ENCODE measurements at regions not wholly inside any gene's neighbourhood (a gene's known extent, or its start where the extent isn't known, plus 50 kb on each side); places are given as distances from the start of the nearest gene placed in this dataset.

DNA sequence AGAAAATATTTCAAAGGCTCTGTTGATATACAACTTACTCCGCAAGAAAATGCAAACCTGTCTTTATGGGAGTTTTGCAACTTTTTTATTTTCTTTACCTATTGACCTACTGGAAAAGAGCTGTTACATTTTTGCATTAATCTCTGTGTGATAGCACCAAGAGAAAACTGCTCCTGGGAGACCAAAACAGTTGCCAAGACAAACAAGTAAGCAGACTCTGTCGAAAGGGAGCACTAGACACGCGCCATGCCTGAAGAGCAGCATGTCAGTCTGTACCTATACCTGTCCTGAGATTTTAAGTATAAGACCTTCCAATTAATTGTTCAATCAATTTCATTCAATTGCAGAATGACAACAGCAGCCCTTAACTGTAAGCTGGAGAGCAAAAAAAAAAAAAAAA is 56.0 kb upstream of the TECRL start:
- no peak for TF ChIP-seq ZBTB7A (IDR thresholded peaks at IDR 0.05; ENCODE audit: low read depth)
- TF ChIP-seq REST (IDR thresholded peaks at IDR 0.05; ENCODE audit: low read depth), result no peak
- no peak for TF ChIP-seq EP300 (IDR thresholded peaks at IDR 0.05; ENCODE audit: borderline replicate concordance)
- no peak for TF ChIP-seq MAX (IDR thresholded peaks at IDR 0.05)
- TF ChIP-seq TAF1 (IDR thresholded peaks at IDR 0.05; ENCODE audit: low read depth), result no peak
- TF ChIP-seq CEBPB (IDR thresholded peaks at IDR 0.05), result no peak
- no peak for TF ChIP-seq TEAD4 (IDR thresholded peaks at IDR 0.05)
- no peak for TF ChIP-seq FOXM1 (IDR thresholded peaks at IDR 0.05; ENCODE audit: borderline replicate concordance, low read depth)
- no peak for TF ChIP-seq USF1 (IDR thresholded peaks at IDR 0.05)
- no peak for TF ChIP-seq TCF12 (IDR thresholded peaks at IDR 0.05; ENCODE audit: low read depth)
- no peak for TF ChIP-seq EGR1 (IDR thresholded peaks at IDR 0.05)
